DOHH2 (cell line): ENCODE measurements at regions not wholly inside any gene's neighbourhood (a gene's known extent, or its start where the extent isn't known, plus 50 kb on each side); places are given as distances from the start of the nearest gene placed in this dataset.

Source experiments
- H3F3A ChIP-seq: fragments of 200-600 bp; sonication (generic), shearing (Covaris generic); 2 replicates; pipeline ENCODE4 v1.6.0; 2016; ENCODE audit warnings: antibody characterized with exemption, mild to moderate bottlenecking; ENCODE audit not compliant: control insufficient read depth, insufficient read depth
- H3K27ac ChIP-seq: fragments of 200-600 bp; sonication (generic); 2 replicates; pipeline ENCODE4 v1.5.1; 2014; ENCODE audit warnings: low read depth, mild to moderate bottlenecking, low read length, moderate library complexity
- H3K27me3 ChIP-seq: fragments of 200-600 bp; sonication (generic); 2 replicates; pipeline ENCODE4 v1.6.1; 2014; ENCODE audit warnings: mild to moderate bottlenecking, low read length, mixed read lengths; ENCODE audit not compliant: control insufficient read depth
- H3K36me3 ChIP-seq: fragments of 200-600 bp; sonication (generic); 2 replicates; pipeline ENCODE4 v1.6.1; 2014; ENCODE audit warnings: mild to moderate bottlenecking, low read length, moderate library complexity, mixed read lengths; ENCODE audit not compliant: control insufficient read depth
- H3K4me1 ChIP-seq: fragments of 200-600 bp; sonication (generic); 2 replicates; pipeline ENCODE4 v1.6.1; 2014; ENCODE audit warnings: mild to moderate bottlenecking, low read length, mixed read lengths; ENCODE audit not compliant: control insufficient read depth
- H3K4me2 ChIP-seq: fragments of 200-600 bp; sonication (generic); 2 replicates; pipeline ENCODE4 v1.6.0; 2014; ENCODE audit warnings: mild to moderate bottlenecking, low read length, moderate library complexity
- H3K4me3 ChIP-seq: fragments of 200-600 bp; sonication (generic); 2 replicates; pipeline ENCODE4 v1.5.1; 2014; ENCODE audit warnings: mild to moderate bottlenecking, low read length, mixed read lengths
- H3K79me2 ChIP-seq: fragments of 200-600 bp; sonication (generic); 2 replicates; pipeline ENCODE4 v1.6.1; 2014; ENCODE audit warnings: mild to moderate bottlenecking, low read length, mixed read lengths; ENCODE audit not compliant: control insufficient read depth
- H3K9me2 ChIP-seq: fragments of 200-600 bp; sonication (generic); replicated peaks from 2 replicates; pipeline ENCODE4 v1.6.1; 2014; ENCODE audit warnings: mild to moderate bottlenecking, low read length, mixed read lengths; ENCODE audit not compliant: control insufficient read depth
- H3K9me3 ChIP-seq: fragments of 200-600 bp; sonication (generic); 2 replicates; pipeline ENCODE4 v1.6.1; 2014; ENCODE audit warnings: antibody characterized with exemption, low read length, mixed read lengths; ENCODE audit not compliant: control insufficient read depth, insufficient read depth
- H4K20me1 ChIP-seq: fragments of 200-600 bp; sonication (generic); 2 replicates; pipeline ENCODE4 v1.6.0; 2014; ENCODE audit warnings: low read depth, mild to moderate bottlenecking, antibody characterized with exemption, low read length, moderate library complexity; ENCODE audit not compliant: control insufficient read depth, insufficient read depth
- EZH2phosphoT487 ChIP-seq: fragments of 200-600 bp; sonication (generic); IDR thresholded peaks from 2 replicates; pipeline ENCODE4 v1.6.1; 2017; ENCODE audit warnings: borderline replicate concordance, mild to moderate bottlenecking, antibody characterized with exemption, low read length, moderate library complexity, mixed read lengths
- TF ChIP-seq, protein P1 (sequence below): fragments of 200-600 bp; sonication (generic); IDR thresholded peaks from one replicate; pipeline ENCODE4 v1.5.1; 2014; ENCODE audit warnings: antibody characterized with exemption, mild to moderate bottlenecking, low read depth, low read length; ENCODE audit not compliant: poor library complexity, severe bottlenecking

- Histone ChIP-seq H3K9me2 (no peaks in the 10 kb centered on the region), H3K36me3 (no peaks in the 10 kb centered on the region), H3K4me2 (no peak overlapping the region), H3F3A (no peaks in the 10 kb centered on the region), H3K4me1 (no peaks in the 10 kb centered on the region), H3K4me3 (no peak overlapping the region), H3K27me3 (no peaks in the 10 kb centered on the region), H4K20me1 (no peaks in the 10 kb centered on the region), H3K79me2 (no peaks in the 10 kb centered on the region), H3K27ac (no peak overlapping the region), H3K9me3 (no peaks in the 10 kb centered on the region)
- TF ChIP-seq EZH2phosphoT487 = no peak
- TF ChIP-seq, protein P1, sequence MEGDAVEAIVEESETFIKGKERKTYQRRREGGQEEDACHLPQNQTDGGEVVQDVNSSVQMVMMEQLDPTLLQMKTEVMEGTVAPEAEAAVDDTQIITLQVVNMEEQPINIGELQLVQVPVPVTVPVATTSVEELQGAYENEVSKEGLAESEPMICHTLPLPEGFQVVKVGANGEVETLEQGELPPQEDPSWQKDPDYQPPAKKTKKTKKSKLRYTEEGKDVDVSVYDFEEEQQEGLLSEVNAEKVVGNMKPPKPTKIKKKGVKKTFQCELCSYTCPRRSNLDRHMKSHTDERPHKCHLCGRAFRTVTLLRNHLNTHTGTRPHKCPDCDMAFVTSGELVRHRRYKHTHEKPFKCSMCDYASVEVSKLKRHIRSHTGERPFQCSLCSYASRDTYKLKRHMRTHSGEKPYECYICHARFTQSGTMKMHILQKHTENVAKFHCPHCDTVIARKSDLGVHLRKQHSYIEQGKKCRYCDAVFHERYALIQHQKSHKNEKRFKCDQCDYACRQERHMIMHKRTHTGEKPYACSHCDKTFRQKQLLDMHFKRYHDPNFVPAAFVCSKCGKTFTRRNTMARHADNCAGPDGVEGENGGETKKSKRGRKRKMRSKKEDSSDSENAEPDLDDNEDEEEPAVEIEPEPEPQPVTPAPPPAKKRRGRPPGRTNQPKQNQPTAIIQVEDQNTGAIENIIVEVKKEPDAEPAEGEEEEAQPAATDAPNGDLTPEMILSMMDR = no peak
Measured at GRCh38 chrX:9207142-9207541, 173.2 kb upstream of the FAM9B start.

GRCh38 chrX:9211269-9211668 lies 177.3 kb upstream of the FAM9B start:
- no peaks in the 10 kb centered on the region for H3K79me2 ChIP-seq
- H3K9me2 ChIP-seq = no peaks in the 10 kb centered on the region
- H3K27ac ChIP-seq = no peak overlapping the region
- H3F3A ChIP-seq = no peaks in the 10 kb centered on the region
- TF ChIP-seq, protein P1 = no peak
- H3K4me2 ChIP-seq = no peak overlapping the region
- H3K36me3 ChIP-seq = no peaks in the 10 kb centered on the region
- no peaks in the 10 kb centered on the region for H3K4me1 ChIP-seq
- no peaks in the 10 kb centered on the region for H4K20me1 ChIP-seq
- H3K9me3 ChIP-seq = no peaks in the 10 kb centered on the region
- H3K27me3 ChIP-seq = no peaks in the 10 kb centered on the region
- no peak overlapping the region for H3K4me3 ChIP-seq

GRCh38 chrX:9221781-9222180 lies 187.9 kb upstream of the FAM9B start:
- no peaks in the 10 kb centered on the region for H3K79me2 ChIP-seq
- no peaks in the 10 kb centered on the region for H3F3A ChIP-seq
- no peaks in the 10 kb centered on the region for H3K9me2 ChIP-seq

More at GRCh38 chrX:9221781-9222180, 187.9 kb upstream of the FAM9B start:
- TF ChIP-seq, protein P1 = no peak
- TF ChIP-seq EZH2phosphoT487 = no peak
- no peaks in the 10 kb centered on the region for H3K9me3 ChIP-seq
- no peak overlapping the region for H3K4me3 ChIP-seq
- H3K27me3 ChIP-seq = no peaks in the 10 kb centered on the region
- H3K4me2 ChIP-seq = no peak overlapping the region
- H3K27ac ChIP-seq = no peak overlapping the region
- no peaks in the 10 kb centered on the region for H3K36me3 ChIP-seq
- no peaks in the 10 kb centered on the region for H3K4me1 ChIP-seq
- H4K20me1 ChIP-seq = no peaks in the 10 kb centered on the region
